ENCODE measurements at regions not wholly inside any gene's neighbourhood (a gene's known extent, or its start where the extent isn't known, plus 50 kb on each side); places are given as distances from the start of the nearest gene placed in this dataset.

DNA sequence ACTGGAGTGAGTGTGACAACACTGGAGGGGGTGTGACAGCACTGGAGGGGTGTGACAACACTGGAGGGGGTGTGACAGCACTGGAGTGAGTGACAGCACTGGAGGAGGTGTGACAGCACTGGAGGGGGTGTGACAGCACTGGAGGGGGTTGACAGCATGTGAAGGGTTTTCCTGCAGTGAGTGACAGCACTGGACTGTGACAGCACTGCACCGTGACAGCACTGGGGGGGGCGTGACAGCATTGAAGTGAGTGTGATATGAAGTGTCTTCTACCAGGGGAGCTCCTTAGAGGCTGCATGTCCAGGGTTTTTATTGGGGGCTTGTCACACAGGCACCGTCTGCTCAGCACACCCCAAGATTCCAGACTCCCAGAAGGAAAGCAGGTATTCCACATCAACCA, 274.8 kb downstream of the TEX29 start:
- TF ChIP-seq POLR2AphosphoS5 (IDR thresholded peaks at IDR 0.05) (no peak), CTCF (IDR thresholded peaks at IDR 0.05) (no peak)

All from stomach (tissue), 4 donors.